Panc1 (cell line): ENCODE measurements at regions not wholly inside any gene's neighbourhood (a gene's known extent, or its start where the extent isn't known, plus 50 kb on each side); places are given as distances from the start of the nearest gene placed in this dataset.

Experiments
- ATAC-seq: fragments of 200-7000 bp; cut with Tn5 transposase; 2 replicates; pipeline ENCODE4 v1.9.1; 2020; ENCODE audit warnings: mild to moderate bottlenecking, moderate library complexity
- BruUV-seq: library from RNA; stranded (reverse); fragments of 400-500 nt; replicated peaks from 2 replicates; lab custom pipeline; 2021; lab: Mats Ljungman, UMichigan
- CTCF ChIA-PET: fragments of 300-600 bp; sonication (Branson Sonifier 250); formaldehyde crosslinking; loops from one replicate; lab custom pipeline; 2022; ENCODE audit warnings: antibody characterized with exemption; lab: Charles Lee
- POLR2A ChIA-PET: fragments of 300-600 bp; sonication (Branson Sonifier 250); formaldehyde crosslinking; loops from one replicate; lab custom pipeline; 2022; ENCODE audit warnings: antibody characterized with exemption; lab: Charles Lee
- DNase-seq: peaks from one replicate; pipeline ENCODE4 v3.0.0-alpha.2; 2010; ENCODE audit warnings: low read depth, low spot score
- H3K27ac ChIP-seq: 2 replicates; pipeline ENCODE4 v1.5.1; 2011; ENCODE audit warnings: mild to moderate bottlenecking, low read length, inconsistent platforms
- H3K27me3 ChIP-seq: fragments of 200-500 bp; sonication (Bioruptor generic); 2 replicates; pipeline ENCODE4 v1.6.0; 2014; ENCODE audit warnings: low read length, inconsistent platforms; ENCODE audit not compliant: control insufficient read depth, insufficient read depth
- H3K36me3 ChIP-seq: fragments of 200-500 bp; sonication (Bioruptor generic); 2 replicates; pipeline ENCODE4 v1.5.1; 2014; ENCODE audit warnings: inconsistent platforms, mild to moderate bottlenecking, low read length, moderate library complexity; ENCODE audit not compliant: control insufficient read depth, insufficient read depth
- H3K4me1 ChIP-seq: 2 replicates; pipeline ENCODE4 v1.5.1; 2011; ENCODE audit warnings: inconsistent platforms, mild to moderate bottlenecking, low read length, moderate library complexity; ENCODE audit not compliant: control insufficient read depth, insufficient read depth
- H3K4me3 ChIP-seq, 2 experiments: 2 replicates each; pipeline ENCODE4 v1.5.1; 2011 to 2012; ENCODE audit warnings: low read depth in 2 of 2, low read length in 2 of 2, mild to moderate bottlenecking in 2 of 2, inconsistent platforms in 1 of 2, moderate library complexity in 1 of 2
- H3K9me3 ChIP-seq: fragments of 200-500 bp; sonication (Bioruptor generic); 2 replicates; pipeline ENCODE4 v1.5.1; 2014; ENCODE audit warnings: low read depth, mild to moderate bottlenecking, inconsistent platforms, low read length, moderate library complexity; ENCODE audit not compliant: control insufficient read depth, insufficient read depth
- CTCF ChIP-seq: fragments of 450-650 bp; IDR thresholded peaks from 2 replicates; pipeline ENCODE4 v1.5.1; 2017; ENCODE audit warnings: mild to moderate bottlenecking
- POLR2AphosphoS5 ChIP-seq: IDR thresholded peaks from 2 replicates; pipeline ENCODE4 v1.6.1; 2012; ENCODE audit warnings: mild to moderate bottlenecking, low read depth, low read length, moderate library complexity
- REST ChIP-seq, 2 experiments: IDR thresholded peaks; 2 replicates each; pipeline ENCODE4 v1.6.1; 2011 to 2012; ENCODE audit warnings: low read depth in 2 of 2, control low read depth in 1 of 2, low read length in 1 of 2, mild to moderate bottlenecking in 1 of 2, moderate library complexity in 1 of 2; ENCODE audit not compliant: insufficient read depth in 1 of 2
- SIN3A ChIP-seq: IDR thresholded peaks from 2 replicates; pipeline ENCODE4 v1.6.1; 2012; ENCODE audit warnings: low read depth, mild to moderate bottlenecking, low read length, moderate library complexity, borderline replicate concordance; ENCODE audit not compliant: insufficient read depth
- TCF7L2 ChIP-seq: IDR thresholded peaks from 2 replicates; pipeline ENCODE4 v1.6.1; 2011; ENCODE audit warnings: mild to moderate bottlenecking, low read depth, low read length, inconsistent platforms
- in situ Hi-C: cut with HindIII; loops from 2 replicates; pipeline ENCODE4 v1.10.0; 2016; ENCODE audit warnings: low sequenced_read_pairs, low pct_unique_long_range_greater_than_20kb
- intact Hi-C: fragments of 100-400 bp; cut with micrococcal nuclease; formaldehyde crosslinking; loops from one replicate; pipeline ENCODE4 v1.10.0; 2022; ENCODE audit not compliant: unreplicated experiment

- POLR2A ChIA-PET, result no interaction called here
- Histone ChIP-seq H3K27ac (no peak overlapping the region), H3K36me3 (no peaks in the 10 kb centered on the region), H3K4me3 (no peak overlapping the region), H3K4me1 (peaks cover 6% of the 10 kb centered on the region), H3K9me3 (no peaks in the 10 kb centered on the region), H3K27me3 (no peaks in the 10 kb centered on the region)
- no TSS peak for BruUV-seq
- no peak for ATAC-seq
- DNase-seq, result no peak
- TF ChIP-seq REST (IDR thresholded peaks at IDR 0.05; ENCODE audit: insufficient read depth in 1 of 2, low read depth in 2 of 2, low read length in 1 of 2), result no peak
- TF ChIP-seq TCF7L2, result no peak
- no peak for TF ChIP-seq POLR2AphosphoS5
- no peak for TF ChIP-seq CTCF
- TF ChIP-seq SIN3A, result no peak
- in situ Hi-C loops, result no loop called here
- CTCF ChIA-PET, result no interaction called here
- intact Hi-C loops, result no loop called here
These were observed 67.5 kb upstream of the CCDC91 start for GRCh38 chr12:28122756-28123155.

GRCh38 chr12:28127455-28127854 lies 62.8 kb upstream of the CCDC91 start:
- no peak for DNase-seq
- no peak overlapping the region for H3K27ac ChIP-seq
- intact Hi-C loops, result no loop called here

More at GRCh38 chr12:28127455-28127854, 62.8 kb upstream of the CCDC91 start:
- in situ Hi-C loops, result no loop called here
- Histone ChIP-seq H3K36me3 (no peaks in the 10 kb centered on the region), H3K4me1 (peaks cover 22% of the 10 kb centered on the region), H3K9me3 (no peaks in the 10 kb centered on the region; the same call in 1 of the 2 replicates), H3K27me3 (no peaks in the 10 kb centered on the region), H3K4me3 (no peak overlapping the region)
- POLR2A ChIA-PET, result no interaction called here
- TF ChIP-seq TCF7L2 (no peak), SIN3A (no peak), CTCF (no peak), REST (IDR thresholded peaks at IDR 0.05; ENCODE audit: insufficient read depth in 1 of 2, low read depth in 2 of 2, low read length in 1 of 2) (no peak), POLR2AphosphoS5 (no peak)
- CTCF ChIA-PET, result no interaction called here
- BruUV-seq, result no TSS peak
- ATAC-seq, result no peak
